ENCODE measurements at regions not wholly inside any gene's neighbourhood (a gene's known extent, or its start where the extent isn't known, plus 50 kb on each side); places are given as distances from the start of the nearest gene placed in this dataset.

DNA sequence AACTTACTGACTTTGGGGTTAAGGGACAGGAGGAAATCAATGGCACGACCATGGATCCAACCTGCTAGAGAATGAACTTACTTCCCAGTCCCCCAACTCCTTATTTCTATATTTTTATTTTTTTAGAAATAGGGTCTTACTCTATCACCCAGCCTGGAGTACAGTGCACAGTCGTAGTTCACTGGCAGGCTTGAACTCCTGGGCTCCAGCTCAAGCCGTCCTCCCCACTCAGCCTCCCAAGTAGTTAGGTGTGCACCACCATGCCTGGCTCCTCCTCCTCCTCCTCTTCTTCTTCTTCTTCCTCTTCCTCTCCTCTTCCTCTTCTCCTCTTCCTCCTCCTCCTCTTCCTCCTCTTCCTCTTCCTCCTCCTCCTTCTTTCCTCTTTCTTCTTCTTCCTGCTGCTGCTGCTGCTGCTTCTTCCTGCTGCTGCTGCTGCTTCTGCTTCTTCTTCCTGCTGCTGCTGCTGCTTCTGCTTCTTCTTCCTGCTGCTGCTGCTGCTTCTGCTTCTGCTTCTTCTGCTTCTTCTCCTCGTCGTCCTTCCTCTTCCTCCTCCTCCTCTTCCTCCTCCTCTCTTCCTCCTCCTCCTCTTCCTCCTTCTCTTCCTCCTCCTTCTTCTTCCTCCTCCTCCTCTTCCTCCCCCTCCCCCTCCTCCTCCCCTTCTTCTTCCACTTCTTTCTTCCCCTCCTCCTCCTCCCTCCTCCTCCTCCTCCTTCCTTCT, 390.1 kb upstream of the RGS6 start:
- Histone ChIP-seq H3K36me3 (no peaks in the 10 kb centered on the region), H3K9me3 (no peaks in the 10 kb centered on the region), H3K4me3 (no peak overlapping the region), H3K27ac (no peak overlapping the region), H3K27me3 (no peaks in the 10 kb centered on the region), H3K4me1 (no peaks in the 10 kb centered on the region)
- no peak for DNase-seq
- TF ChIP-seq, protein P1, sequence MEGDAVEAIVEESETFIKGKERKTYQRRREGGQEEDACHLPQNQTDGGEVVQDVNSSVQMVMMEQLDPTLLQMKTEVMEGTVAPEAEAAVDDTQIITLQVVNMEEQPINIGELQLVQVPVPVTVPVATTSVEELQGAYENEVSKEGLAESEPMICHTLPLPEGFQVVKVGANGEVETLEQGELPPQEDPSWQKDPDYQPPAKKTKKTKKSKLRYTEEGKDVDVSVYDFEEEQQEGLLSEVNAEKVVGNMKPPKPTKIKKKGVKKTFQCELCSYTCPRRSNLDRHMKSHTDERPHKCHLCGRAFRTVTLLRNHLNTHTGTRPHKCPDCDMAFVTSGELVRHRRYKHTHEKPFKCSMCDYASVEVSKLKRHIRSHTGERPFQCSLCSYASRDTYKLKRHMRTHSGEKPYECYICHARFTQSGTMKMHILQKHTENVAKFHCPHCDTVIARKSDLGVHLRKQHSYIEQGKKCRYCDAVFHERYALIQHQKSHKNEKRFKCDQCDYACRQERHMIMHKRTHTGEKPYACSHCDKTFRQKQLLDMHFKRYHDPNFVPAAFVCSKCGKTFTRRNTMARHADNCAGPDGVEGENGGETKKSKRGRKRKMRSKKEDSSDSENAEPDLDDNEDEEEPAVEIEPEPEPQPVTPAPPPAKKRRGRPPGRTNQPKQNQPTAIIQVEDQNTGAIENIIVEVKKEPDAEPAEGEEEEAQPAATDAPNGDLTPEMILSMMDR (IDR thresholded peaks at IDR 0.05): no peak
- TF ChIP-seq POLR2A (IDR thresholded peaks at IDR 0.05): no peak
- intact Hi-C loops (cut with DNase I; ENCODE audit: low total_unique reads): no loop called here

GRCh38 chr14:71549421-71550050, 382.7 kb upstream of the RGS6 start:
- no peaks in the 10 kb centered on the region for H3K4me1 ChIP-seq
- TF ChIP-seq, protein P1 (IDR thresholded peaks at IDR 0.05): no peak
- TF ChIP-seq POLR2A (IDR thresholded peaks at IDR 0.05): no peak
- no peak for DNase-seq
- no peak overlapping the region for H3K27ac ChIP-seq
- H3K9me3 ChIP-seq: no peaks in the 10 kb centered on the region
- intact Hi-C loops (cut with DNase I; ENCODE audit: low total_unique reads): no loop called here
- H3K36me3 ChIP-seq: no peaks in the 10 kb centered on the region
- no peaks in the 10 kb centered on the region for H3K27me3 ChIP-seq
- no peak overlapping the region for H3K4me3 ChIP-seq

DNA sequence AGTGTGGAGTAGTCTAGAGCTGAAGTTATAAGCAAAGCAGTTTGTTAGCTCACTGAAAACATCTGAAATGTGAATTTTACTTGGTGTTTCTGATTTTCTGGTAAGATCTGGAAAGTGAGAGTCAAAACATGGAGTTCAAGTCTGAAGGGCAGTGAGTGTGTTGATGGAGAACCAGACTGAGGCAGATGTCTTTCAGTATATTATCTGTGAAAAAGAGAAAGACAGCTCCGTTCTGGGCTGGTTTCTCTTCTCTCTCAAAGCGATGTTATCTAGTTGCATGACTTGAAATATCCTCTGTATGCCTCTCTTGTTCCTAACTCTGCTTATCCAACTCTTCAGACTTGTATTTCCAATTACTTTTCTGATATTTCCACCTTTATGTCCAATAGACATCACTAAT, 381.9 kb upstream of the RGS6 start:
- TF ChIP-seq POLR2A (IDR thresholded peaks at IDR 0.05): no peak
- TF ChIP-seq, protein P1 (IDR thresholded peaks at IDR 0.05): no peak
- DNase-seq: no peak
- Histone ChIP-seq H3K4me3 (no peak overlapping the region), H3K27me3 (no peaks in the 10 kb centered on the region), H3K4me1 (no peaks in the 10 kb centered on the region), H3K9me3 (no peaks in the 10 kb centered on the region), H3K36me3 (no peaks in the 10 kb centered on the region), H3K27ac (no peak overlapping the region)
- intact Hi-C loops (cut with DNase I; ENCODE audit: low total_unique reads): no loop called here

DNA sequence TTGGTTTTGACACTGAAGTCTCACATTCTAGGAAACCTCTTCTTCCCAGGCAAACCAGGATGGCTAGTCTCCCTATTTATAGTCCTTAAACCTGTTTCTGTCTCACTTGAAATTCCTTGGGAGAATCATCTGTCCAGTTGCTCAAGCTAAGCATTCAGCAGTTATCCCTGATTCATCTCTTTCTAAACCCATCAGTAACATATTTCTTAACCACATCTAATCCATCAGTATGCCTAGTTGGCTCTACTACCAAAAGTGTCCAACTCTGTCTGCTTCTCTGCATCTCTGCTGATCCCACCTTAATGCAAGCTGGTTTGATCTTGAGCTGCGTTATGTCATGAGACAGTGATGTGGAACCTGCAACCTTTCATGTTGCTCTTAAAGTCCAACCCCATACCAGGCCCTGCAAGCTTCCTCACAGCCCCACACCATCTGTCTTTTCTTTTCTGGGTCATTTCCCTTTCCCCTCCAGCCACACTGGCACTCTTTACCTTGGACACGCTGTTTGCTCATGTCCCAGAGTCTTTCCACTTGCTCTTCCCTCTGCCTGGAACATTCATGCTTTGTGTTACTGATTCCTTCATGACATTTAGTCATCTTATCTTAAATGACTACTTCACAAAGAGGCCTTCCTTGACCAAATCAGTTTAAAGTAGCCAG, 380.8 kb upstream of the RGS6 start:
- intact Hi-C loops (cut with DNase I; ENCODE audit: low total_unique reads): no loop called here
- TF ChIP-seq, protein P1 (IDR thresholded peaks at IDR 0.05): no peak
- no peak for TF ChIP-seq POLR2A (IDR thresholded peaks at IDR 0.05)
- Histone ChIP-seq H3K4me3 (no peak overlapping the region), H3K27ac (no peak overlapping the region), H3K4me1 (no peaks in the 10 kb centered on the region), H3K9me3 (no peaks in the 10 kb centered on the region), H3K27me3 (no peaks in the 10 kb centered on the region), H3K36me3 (no peaks in the 10 kb centered on the region)
- DNase-seq: no peak

- Histone ChIP-seq H3K9me3 (no peaks in the 10 kb centered on the region), H3K27me3 (no peaks in the 10 kb centered on the region), H3K4me1 (no peaks in the 10 kb centered on the region), H3K36me3 (no peaks in the 10 kb centered on the region), H3K4me3 (no peak overlapping the region), H3K27ac (no peak overlapping the region)
- TF ChIP-seq POLR2A (IDR thresholded peaks at IDR 0.05): no peak
- TF ChIP-seq, protein P1 (IDR thresholded peaks at IDR 0.05): no peak
- intact Hi-C loops (cut with DNase I; ENCODE audit: low total_unique reads): no loop called here
- no peak for DNase-seq
Measured at GRCh38 chr14:71552809-71553208, 379.4 kb upstream of the RGS6 start.

Data from uterus (tissue), 3 donors.